GM21529 (cell line): ENCODE measurements at regions not wholly inside any gene's neighbourhood (a gene's known extent, or its start where the extent isn't known, plus 50 kb on each side); places are given as distances from the start of the nearest gene placed in this dataset.
A peak's percentile ranks its signal among the peaks of the same experiment; 100 is the strongest.

ENCODE experiments used
- ATAC-seq: cut with Tn5 transposase; IDR thresholded peaks from one replicate; pipeline ENCODE4 v1.9.1; 2021; ENCODE audit not compliant: unreplicated experiment

DNA sequence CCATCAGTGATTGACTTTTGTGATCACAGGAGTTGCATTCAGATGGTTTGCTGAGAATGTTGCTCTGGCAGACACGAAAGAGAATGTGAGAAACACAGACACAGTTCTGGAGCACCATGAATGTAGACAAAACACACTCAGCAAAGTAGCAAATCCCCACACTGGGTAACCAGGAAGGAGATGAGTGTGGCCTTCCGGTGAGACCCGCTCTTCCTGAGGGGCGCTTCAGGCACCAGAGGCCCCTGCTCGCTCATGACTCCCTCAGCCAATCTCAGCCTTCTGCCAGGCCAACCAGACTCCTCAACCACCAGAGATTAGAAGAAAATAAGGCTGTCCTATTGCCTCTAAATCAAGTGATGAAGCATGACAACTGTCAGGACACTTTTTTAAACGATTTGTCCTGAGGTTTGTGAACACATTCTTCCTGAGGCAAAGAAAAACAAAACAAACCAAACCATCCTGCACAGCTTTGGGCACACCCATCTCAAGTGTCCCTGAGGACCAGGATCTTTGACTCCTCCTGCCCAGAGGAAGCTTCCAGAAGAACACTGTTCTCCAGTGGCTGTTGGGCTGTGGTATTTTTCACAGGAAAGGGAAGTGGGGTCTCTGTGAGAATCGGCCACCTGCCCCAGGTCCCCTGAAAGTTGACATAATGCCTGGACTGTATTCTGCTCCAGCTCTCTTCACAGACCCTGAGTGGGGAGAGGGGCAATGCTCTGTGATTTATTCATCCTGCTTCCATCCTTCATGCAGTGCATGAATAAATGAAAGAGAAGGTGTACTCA lies 152.8 kb downstream of the BCL11A start:
- no peak for ATAC-seq

- no peak for ATAC-seq
Measured at GRCh38 chr2:60394463-60394862, 159.0 kb downstream of the BCL11A start.

GRCh38 chr2:60391649-60392375 lies 161.6 kb downstream of the BCL11A start:
- peak; percentile 32 for ATAC-seq

DNA sequence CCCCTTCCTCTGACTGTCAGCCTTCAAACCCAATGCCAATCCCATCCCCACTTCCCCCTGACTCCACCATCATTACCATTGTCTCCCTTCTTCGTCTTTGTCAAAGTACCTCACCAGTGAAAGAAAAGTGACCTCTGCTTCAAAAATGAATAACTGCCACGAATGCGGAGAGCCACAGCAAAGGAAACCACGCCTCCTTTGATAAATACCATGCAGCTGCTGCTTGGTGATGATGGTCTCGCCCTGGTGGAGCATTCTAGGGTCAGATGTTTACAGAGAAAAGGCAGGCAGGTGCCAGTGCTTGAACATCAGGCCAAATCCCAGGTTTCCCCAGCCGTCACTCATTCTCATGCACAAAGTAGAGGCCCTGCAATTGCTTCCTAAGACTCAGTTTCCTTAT lies 162.2 kb downstream of the BCL11A start:
- ATAC-seq, result no peak

DNA sequence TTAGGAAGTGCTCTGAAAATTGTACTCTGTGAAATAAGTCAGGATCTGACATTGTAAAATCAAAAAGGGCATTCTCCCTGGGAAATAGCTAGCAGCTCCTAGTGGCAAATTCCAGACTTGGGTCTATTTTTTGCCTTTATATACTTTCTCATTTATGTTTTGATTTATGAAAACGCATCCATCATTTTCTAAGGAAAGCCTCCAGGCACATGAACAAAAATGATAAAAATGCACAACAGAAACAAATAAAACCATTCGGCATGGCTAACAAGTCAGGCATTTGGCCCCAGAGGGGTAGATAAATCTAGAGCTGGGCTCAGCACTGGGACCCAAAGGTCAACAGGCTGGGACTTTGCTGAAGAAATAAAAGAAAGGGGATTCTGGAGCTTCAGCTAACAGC lies 167.0 kb downstream of the BCL11A start:
- no peak for ATAC-seq

DNA sequence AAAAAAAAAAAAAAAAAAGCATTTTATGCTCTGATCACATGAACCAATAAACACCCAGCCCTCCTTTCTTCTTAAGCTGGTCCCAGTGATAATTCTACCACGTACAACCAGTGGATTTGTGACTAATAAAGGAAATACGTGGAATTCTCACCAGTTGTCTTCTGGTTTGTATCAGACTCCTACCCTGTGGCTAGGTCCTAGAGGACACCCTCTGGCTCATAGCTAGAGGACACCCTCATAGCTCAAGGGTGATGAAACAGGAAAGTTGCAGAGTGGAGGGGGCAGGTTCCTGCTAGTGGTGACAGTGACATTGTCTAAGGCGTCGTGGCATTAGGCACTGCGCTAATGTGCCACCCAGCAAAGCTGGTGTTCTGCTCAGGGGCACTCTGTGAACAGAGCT lies 167.8 kb downstream of the BCL11A start:
- no peak for ATAC-seq

GRCh38 chr2:60383401-60384143 lies 169.9 kb downstream of the BCL11A start:
- no peak for ATAC-seq

DNA sequence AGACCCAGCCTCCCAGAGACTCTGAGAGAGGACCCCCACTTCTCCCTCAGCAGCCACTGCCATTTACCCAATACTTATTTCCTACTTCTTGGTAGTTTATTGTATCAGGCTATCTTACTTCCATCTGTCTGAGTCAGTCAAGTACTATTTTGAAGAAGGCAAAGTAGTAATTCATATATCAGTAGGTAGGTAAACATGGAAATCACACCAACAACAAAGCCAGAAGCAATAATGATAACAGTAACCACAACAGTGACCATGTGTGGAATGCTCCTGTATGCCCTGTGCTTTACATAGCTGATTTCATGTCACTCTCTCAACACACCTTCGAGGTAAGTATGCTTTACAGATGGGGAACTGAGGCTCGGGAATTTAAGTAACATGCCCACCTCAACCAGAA lies 173.0 kb downstream of the BCL11A start:
- no peak for ATAC-seq

GRCh38 chr2:60379684-60380083 lies 173.8 kb downstream of the BCL11A start:
- ATAC-seq, result no peak

GRCh38 chr2:60379216-60379615 lies 174.2 kb downstream of the BCL11A start:
- no peak for ATAC-seq

DNA sequence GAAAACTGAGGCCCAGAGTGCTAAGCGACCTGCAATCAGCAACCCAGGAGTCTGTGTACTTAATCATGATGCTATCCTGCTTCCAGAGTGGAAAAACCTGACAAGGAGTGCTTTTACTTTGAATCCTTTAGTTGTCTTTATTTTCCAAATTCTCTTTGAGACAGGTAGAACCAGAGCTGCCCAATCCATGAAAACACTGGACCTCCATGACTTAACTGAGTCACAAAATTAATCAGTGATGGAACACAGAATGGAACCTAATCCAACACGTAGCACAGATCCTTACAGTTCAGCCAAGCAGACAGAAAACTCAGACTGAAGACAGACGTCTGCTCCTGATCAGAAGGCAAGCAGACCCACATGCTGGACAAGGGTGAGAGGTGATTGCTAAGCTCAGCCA lies 175.6 kb downstream of the BCL11A start:
- no peak for ATAC-seq

- ATAC-seq, result no peak
Measured at GRCh38 chr2:60376252-60376651, 177.2 kb downstream of the BCL11A start.

DNA sequence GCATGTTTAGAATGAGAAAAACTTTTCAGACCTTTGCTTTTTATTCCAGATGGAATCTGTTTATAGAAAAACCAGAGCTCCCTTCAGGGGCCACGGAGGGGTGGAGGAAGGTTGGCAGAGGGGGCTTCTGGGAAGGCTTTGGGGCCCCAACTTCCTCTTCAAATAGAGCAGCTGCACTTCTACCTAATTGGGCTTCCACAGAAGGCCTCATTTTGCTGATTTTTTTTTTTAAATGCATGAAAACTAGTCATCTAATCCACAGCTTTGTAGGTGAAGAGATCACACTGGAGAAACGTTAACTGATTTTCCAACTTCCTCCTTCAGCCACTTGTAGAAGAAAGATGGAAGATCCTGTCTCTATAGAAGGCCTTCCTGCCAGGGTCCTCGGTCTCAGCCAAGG lies 181.8 kb downstream of the BCL11A start:
- no peak for ATAC-seq

DNA sequence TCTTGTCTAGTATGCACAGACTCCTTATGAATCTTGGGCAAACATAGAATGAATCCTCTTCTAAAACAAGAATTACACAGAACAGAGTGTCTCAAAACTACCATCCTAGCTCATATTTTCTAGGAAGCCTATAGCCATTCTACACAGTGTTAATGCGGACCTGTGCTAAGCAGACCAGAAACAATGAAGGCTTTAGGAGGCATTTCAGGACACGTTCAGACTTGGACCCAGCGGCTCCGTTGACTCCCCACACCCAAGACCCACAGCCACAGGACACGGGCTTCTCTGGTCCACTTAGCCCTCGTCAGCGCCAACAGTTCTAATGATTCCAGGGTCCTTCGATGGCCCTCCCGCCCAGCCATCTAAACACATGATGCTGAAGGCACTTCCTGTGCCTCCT lies 182.2 kb downstream of the BCL11A start:
- no peak for ATAC-seq

DNA sequence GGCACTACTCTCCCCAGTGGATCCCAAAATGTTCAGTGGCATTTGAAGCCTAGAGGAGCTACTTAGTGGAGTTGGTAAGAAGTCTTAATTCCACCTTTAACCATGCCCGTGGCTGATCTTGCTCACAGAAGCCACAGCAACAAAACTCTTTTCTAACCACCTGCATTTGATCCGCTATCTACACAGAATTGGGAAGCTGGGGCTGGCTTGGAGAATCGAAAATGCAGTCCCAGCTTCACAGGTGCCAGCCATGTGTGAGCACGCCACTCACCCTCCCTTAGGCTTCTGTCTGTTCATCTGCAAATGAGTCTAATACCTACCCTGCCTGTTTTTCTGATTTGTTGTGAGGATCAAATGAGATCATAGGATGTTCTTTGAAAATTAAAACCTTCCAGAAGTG lies 182.6 kb downstream of the BCL11A start:
- no peak for ATAC-seq

GRCh38 chr2:60368456-60368855 lies 185.0 kb downstream of the BCL11A start:
- no peak for ATAC-seq

GRCh38 chr2:60366135-60366712 lies 187.2 kb downstream of the BCL11A start:
- peak; percentile 55 for ATAC-seq

DNA sequence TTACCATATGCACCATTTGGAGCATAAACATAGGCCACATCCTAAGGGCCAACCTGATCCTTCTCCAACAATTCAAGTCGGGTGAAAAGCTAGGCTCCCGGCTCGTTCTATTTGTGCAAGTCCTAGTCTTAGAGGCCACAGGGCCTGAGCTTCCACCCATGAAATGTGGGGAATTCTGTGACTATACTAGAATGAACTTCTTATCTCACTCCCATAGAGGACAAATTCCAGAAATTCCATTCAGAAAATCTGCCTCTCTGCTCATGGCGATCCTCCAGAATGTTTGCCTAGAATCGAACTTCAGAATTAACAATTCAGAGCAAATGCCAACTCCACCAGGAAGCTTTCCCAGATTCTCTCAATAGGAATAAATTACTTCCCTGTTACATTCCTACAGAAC lies 187.9 kb downstream of the BCL11A start:
- no peak for ATAC-seq

GRCh38 chr2:60364491-60364890 lies 189.0 kb downstream of the BCL11A start:
- ATAC-seq, result no peak

- ATAC-seq, result no peak
Measured at GRCh38 chr2:60361498-60361897, 192.0 kb downstream of the BCL11A start.

GRCh38 chr2:60359569-60359968 lies 193.9 kb downstream of the BCL11A start:
- no peak for ATAC-seq

DNA sequence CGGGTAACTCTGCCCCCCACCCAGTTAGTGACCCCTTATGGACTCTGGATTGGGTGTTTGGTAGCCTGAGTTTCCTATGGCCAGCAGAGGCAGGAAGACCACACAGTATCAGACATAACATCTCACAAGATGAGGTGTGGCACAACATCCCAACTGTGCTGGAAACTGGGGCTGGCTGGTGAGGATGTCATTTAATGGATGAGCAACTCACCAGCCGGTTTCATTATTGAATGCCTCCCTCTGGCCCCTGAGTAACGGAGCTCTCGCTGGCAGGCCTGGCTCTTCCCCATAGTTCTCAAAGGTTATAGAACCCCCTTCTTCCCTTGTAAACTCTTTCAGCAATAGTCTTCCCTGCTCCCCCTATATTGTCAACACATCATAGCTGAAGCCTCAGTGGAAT lies 195.0 kb downstream of the BCL11A start:
- ATAC-seq, result no peak
